H9 (cell line): ENCODE measurements at regions not wholly inside any gene's neighbourhood (a gene's known extent, or its start where the extent isn't known, plus 50 kb on each side); places are given as distances from the start of the nearest gene placed in this dataset.

ENCODE experiments used
- DNase-seq: peaks from one replicate; pipeline ENCODE4 v3.0.0-alpha.2; 2017
- H2AFZ ChIP-seq: one replicate; pipeline ENCODE4 v1.6.1; 2013; ENCODE audit warnings: mild to moderate bottlenecking, low read length, control low read depth, moderate library complexity
- H2AK5ac ChIP-seq: 2 replicates; pipeline ENCODE4 v1.6.1; 2013; ENCODE audit warnings: low read length, control low read depth, mixed read lengths; ENCODE audit not compliant: insufficient read length
- H2BK120ac ChIP-seq: one replicate; pipeline ENCODE4 v1.6.1; 2013; ENCODE audit warnings: low read depth, mild to moderate bottlenecking, low read length, control low read depth, inconsistent platforms; ENCODE audit not compliant: poor library complexity, severe bottlenecking
- H2BK12ac ChIP-seq: 2 replicates; pipeline ENCODE4 v1.6.1; 2013; ENCODE audit warnings: low read length, control low read depth, mixed read lengths, low read depth; ENCODE audit not compliant: insufficient read length
- H2BK15ac ChIP-seq: 2 replicates; pipeline ENCODE4 v1.6.1; 2013; ENCODE audit warnings: low read depth, low read length, control low read depth
- H2BK20ac ChIP-seq: one replicate; pipeline ENCODE4 v1.6.1; 2013; ENCODE audit warnings: low read depth, mild to moderate bottlenecking, low read length, control low read depth, inconsistent platforms; ENCODE audit not compliant: poor library complexity, severe bottlenecking
- H2BK5ac ChIP-seq: 2 replicates; pipeline ENCODE4 v1.6.1; 2013; ENCODE audit warnings: low read length, control low read depth, mixed read lengths; ENCODE audit not compliant: insufficient read length
- H3K14ac ChIP-seq: 2 replicates; pipeline ENCODE4 v1.6.1; 2013; ENCODE audit warnings: low read length, control low read depth; ENCODE audit not compliant: insufficient read depth
- H3K18ac ChIP-seq: 2 replicates; pipeline ENCODE4 v1.6.1; 2013; ENCODE audit warnings: low read depth, mild to moderate bottlenecking, mixed read lengths, low read length, control low read depth; ENCODE audit not compliant: insufficient read length
- H3K23ac ChIP-seq: 2 replicates; pipeline ENCODE4 v1.6.1; 2013; ENCODE audit warnings: low read length, control low read depth, mixed read lengths, low read depth; ENCODE audit not compliant: insufficient read length
- H3K23me2 ChIP-seq: 2 replicates; pipeline ENCODE4 v1.6.1; 2013; ENCODE audit warnings: low read depth, mild to moderate bottlenecking, mixed read lengths, low read length, control low read depth; ENCODE audit not compliant: insufficient read length, poor library complexity, severe bottlenecking
- H3K27ac ChIP-seq: 2 replicates; pipeline ENCODE4 v1.5.1; 2013; ENCODE audit warnings: low read length, control low read depth, mixed read lengths, low read depth; ENCODE audit not compliant: insufficient read length
- H3K27me3 ChIP-seq: 2 replicates; pipeline ENCODE4 v1.6.1; 2013; ENCODE audit warnings: low read length, control low read depth, inconsistent platforms; ENCODE audit not compliant: insufficient read depth
- H3K4ac ChIP-seq: 2 replicates; pipeline ENCODE4 v1.6.1; 2013; ENCODE audit warnings: low read depth, mild to moderate bottlenecking, control low read depth, inconsistent platforms, low read length, moderate library complexity
- H3K4me1 ChIP-seq: 2 replicates; pipeline ENCODE4 v1.6.1; 2013; ENCODE audit warnings: low read length, control low read depth, inconsistent platforms; ENCODE audit not compliant: insufficient read depth
- H3K4me2 ChIP-seq: 2 replicates; pipeline ENCODE4 v1.6.1; 2013; ENCODE audit warnings: low read length, control low read depth, mixed read lengths; ENCODE audit not compliant: insufficient read length, insufficient read depth
- H3K56ac ChIP-seq: 2 replicates; pipeline ENCODE4 v1.6.1; 2013; ENCODE audit warnings: low read depth, mild to moderate bottlenecking, mixed read lengths, low read length, control low read depth; ENCODE audit not compliant: insufficient read length
- H3K79me1 ChIP-seq: 2 replicates; pipeline ENCODE4 v1.6.1; 2013; ENCODE audit warnings: low read depth, mild to moderate bottlenecking, moderate library complexity, low read length, control low read depth, inconsistent platforms; ENCODE audit not compliant: insufficient read depth, poor library complexity, severe bottlenecking
- H3K79me2 ChIP-seq: 2 replicates; pipeline ENCODE4 v1.6.1; 2013; ENCODE audit warnings: low read length, control low read depth, inconsistent platforms; ENCODE audit not compliant: insufficient read depth
- H3K9ac ChIP-seq: 2 replicates; pipeline ENCODE4 v1.6.1; 2013; ENCODE audit warnings: low read length, control low read depth, mixed read lengths; ENCODE audit not compliant: insufficient read length; ENCODE audit errors: extremely low read depth
- H3K9me3 ChIP-seq: one replicate; pipeline ENCODE4 v1.6.1; 2013; ENCODE audit warnings: low read depth, low read length, inconsistent platforms; ENCODE audit not compliant: control insufficient read depth
- H3T11ph ChIP-seq: one replicate; pipeline ENCODE4 v1.6.1; 2013; ENCODE audit warnings: mild to moderate bottlenecking, low read length, control low read depth, inconsistent platforms
- H4K20me1 ChIP-seq: one replicate; pipeline ENCODE4 v1.6.1; 2013; ENCODE audit not compliant: control insufficient read depth, insufficient read length, insufficient read depth
- H4K5ac ChIP-seq: 2 replicates; pipeline ENCODE4 v1.6.1; 2013; ENCODE audit warnings: low read depth, mild to moderate bottlenecking, mixed read lengths, low read length, control low read depth; ENCODE audit not compliant: insufficient read length
- H4K8ac ChIP-seq: replicated peaks from 2 replicates; pipeline ENCODE4 v1.6.1; 2013; ENCODE audit warnings: low read length, control low read depth, mixed read lengths, low read depth; ENCODE audit not compliant: insufficient read length
- H4K91ac ChIP-seq: 2 replicates; pipeline ENCODE4 v1.6.1; 2013; ENCODE audit warnings: low read depth, mild to moderate bottlenecking, moderate library complexity, mixed read lengths, low read length, control low read depth; ENCODE audit not compliant: insufficient read length
- H3K27ac Mint-ChIP-seq, 3 experiments: 2 replicates in 2 of 3; 3 replicates in 1 of 3; pipeline ENCODE4 v1.8.0; 2020 to 2021; ENCODE audit warnings: mixed read lengths in 3 of 3, mild to moderate bottlenecking in 1 of 3, moderate library complexity in 1 of 3
- H3K27me3 Mint-ChIP-seq: 2 replicates; pipeline ENCODE4 v1.8.0; 2021; ENCODE audit warnings: low read depth, mild to moderate bottlenecking, moderate library complexity, mixed read lengths
- H3K36me3 Mint-ChIP-seq, 3 experiments: 2 replicates in 2 of 3; 3 replicates in 1 of 3; pipeline ENCODE4 v1.8.0; 2020 to 2021; ENCODE audit warnings: low read depth in 3 of 3, mixed read lengths in 3 of 3; ENCODE audit not compliant: insufficient read depth in 1 of 3
- H3K4me1 Mint-ChIP-seq, 2 experiments: 2 replicates each; pipeline ENCODE4 v1.8.0; 2020; ENCODE audit warnings: mixed read lengths in 2 of 2
- H3K4me3 Mint-ChIP-seq, 2 experiments: 2 replicates in 1 of 2; 3 replicates in 1 of 2; pipeline ENCODE4 v1.8.0; 2020 to 2021; ENCODE audit warnings: mild to moderate bottlenecking in 2 of 2, mixed read lengths in 2 of 2, moderate library complexity in 1 of 2
- H3K9me3 Mint-ChIP-seq, 2 experiments: 2 replicates in 1 of 2; 3 replicates in 1 of 2; pipeline ENCODE4 v1.8.0; 2020; ENCODE audit warnings: mild to moderate bottlenecking in 2 of 2, mixed read lengths in 2 of 2, moderate library complexity in 1 of 2
- WGBS: extraction: QIAGEN DNeasy Blood & Tissue Kit; methylation state at CpG from one replicate; pipeline ENCODE4 v1.1.7; 2013; ENCODE audit warnings: missing lambda C conversion rate, low lambda C conversion rate, mixed read lengths; ENCODE audit not compliant: insufficient read length; ENCODE audit errors: extremely low coverage; 5-methylcytosine and 5-hydroxymethylcytosine counted together
- TF ChIP-seq, protein P1 (sequence below): fragments of 200-600 bp; sonication (generic); conservative IDR thresholded peaks from 3 replicates; pipeline ENCODE4 v1.8.0; 2021; ENCODE audit warnings: antibody characterized with exemption, mild to moderate bottlenecking

DNA sequence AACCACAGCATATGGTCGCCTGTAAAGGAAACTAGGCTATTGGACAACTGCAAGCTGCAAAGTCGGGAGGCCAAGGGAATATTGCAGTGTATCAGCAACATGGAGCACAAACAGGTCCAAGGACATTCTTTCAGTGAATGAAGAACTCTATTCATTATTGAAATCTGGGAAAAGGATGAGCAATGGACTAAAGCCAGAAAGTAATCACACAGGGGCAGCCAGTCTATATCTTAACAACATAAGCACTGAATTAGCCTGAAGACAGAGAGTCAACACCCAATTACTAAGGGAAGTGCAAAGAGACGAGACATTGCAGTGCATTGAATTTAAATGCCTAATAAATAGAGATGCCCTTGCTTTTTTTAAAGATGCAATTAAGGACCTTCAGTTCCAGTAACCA, 615.5 kb upstream of the SETBP1 start:
- TF ChIP-seq, protein P1, sequence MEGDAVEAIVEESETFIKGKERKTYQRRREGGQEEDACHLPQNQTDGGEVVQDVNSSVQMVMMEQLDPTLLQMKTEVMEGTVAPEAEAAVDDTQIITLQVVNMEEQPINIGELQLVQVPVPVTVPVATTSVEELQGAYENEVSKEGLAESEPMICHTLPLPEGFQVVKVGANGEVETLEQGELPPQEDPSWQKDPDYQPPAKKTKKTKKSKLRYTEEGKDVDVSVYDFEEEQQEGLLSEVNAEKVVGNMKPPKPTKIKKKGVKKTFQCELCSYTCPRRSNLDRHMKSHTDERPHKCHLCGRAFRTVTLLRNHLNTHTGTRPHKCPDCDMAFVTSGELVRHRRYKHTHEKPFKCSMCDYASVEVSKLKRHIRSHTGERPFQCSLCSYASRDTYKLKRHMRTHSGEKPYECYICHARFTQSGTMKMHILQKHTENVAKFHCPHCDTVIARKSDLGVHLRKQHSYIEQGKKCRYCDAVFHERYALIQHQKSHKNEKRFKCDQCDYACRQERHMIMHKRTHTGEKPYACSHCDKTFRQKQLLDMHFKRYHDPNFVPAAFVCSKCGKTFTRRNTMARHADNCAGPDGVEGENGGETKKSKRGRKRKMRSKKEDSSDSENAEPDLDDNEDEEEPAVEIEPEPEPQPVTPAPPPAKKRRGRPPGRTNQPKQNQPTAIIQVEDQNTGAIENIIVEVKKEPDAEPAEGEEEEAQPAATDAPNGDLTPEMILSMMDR = no peak
- Histone ChIP-seq H3K4ac (no peak overlapping the region), H3K27me3 (no peaks in the 10 kb centered on the region), H3K9me3 (peaks cover 8% of the 10 kb centered on the region), H3K56ac (no peak overlapping the region), H4K91ac (no peak overlapping the region), H3K79me2 (no peaks in the 10 kb centered on the region), H2BK15ac (no peak overlapping the region), H3K9ac (no peak overlapping the region), H3K14ac (no peak overlapping the region), H3T11ph (no peak overlapping the region), H2AFZ (no peak overlapping the region), H2BK12ac (no peak overlapping the region), H2BK20ac (no peak overlapping the region), H3K18ac (no peak overlapping the region), H3K4me2 (no peak overlapping the region), H3K4me1 (no peaks in the 10 kb centered on the region), H2AK5ac (no peak overlapping the region), H3K27ac (no peak overlapping the region), H2BK5ac (no peak overlapping the region), H3K23ac (no peak overlapping the region), H3K23me2 (no peaks in the 10 kb centered on the region), H4K8ac (no peak overlapping the region), H2BK120ac (no peak overlapping the region), H3K79me1 (no peaks in the 10 kb centered on the region), H4K5ac (no peak overlapping the region), H4K20me1 (no peaks in the 10 kb centered on the region)
- Mint-ChIP-seq H3K9me3 (peaks cover 0 to 2% of the 10 kb centered on the region in 2 experiments; a peak in 1 of 5 replicates), H3K4me1 (no peaks in the 10 kb centered on the region), H3K4me3 (no peak overlapping the region), H3K27ac (no peak overlapping the region), H3K27me3 (no peaks in the 10 kb centered on the region), H3K36me3 (peaks cover 0 to 2% (median 0%) of the 10 kb centered on the region in 3 experiments; a peak in 2 of 7 replicates)
- DNase-seq = no peak
- WGBS = no CpG with 5 or more reads among the region's 3 CpGs
